ENCODE measurements at regions not wholly inside any gene's neighbourhood (a gene's known extent, or its start where the extent isn't known, plus 50 kb on each side); places are given as distances from the start of the nearest gene placed in this dataset.

- TF ChIP-seq USF2 (IDR thresholded peaks at IDR 0.05; ENCODE audit: low read depth, low read length) (no peak), MAFK (IDR thresholded peaks at IDR 0.05; ENCODE audit: low read depth, low read length) (no peak), CTCF (conservative IDR thresholded peaks at IDR 0.05; ENCODE audit: low read depth, low read length) (no peak), POLR2A (IDR thresholded peaks at IDR 0.05; ENCODE audit: low read depth, low read length) (no peak), RAD21 (IDR thresholded peaks at IDR 0.05; ENCODE audit: low read length) (no peak), MAZ (IDR thresholded peaks at IDR 0.05; ENCODE audit: borderline replicate concordance, low read depth, low read length) (no peak), MXI1 (IDR thresholded peaks at IDR 0.05; ENCODE audit: borderline replicate concordance, low read depth, low read length) (no peak), ELK1 (IDR thresholded peaks at IDR 0.05; ENCODE audit: borderline replicate concordance, low read depth, low read length) (no peak), CEBPB (IDR thresholded peaks at IDR 0.05; ENCODE audit: low read depth, low read length) (no peak), RFX5 (IDR thresholded peaks at IDR 0.05; ENCODE audit: low read depth, low read length) (no peak), CHD1 (IDR thresholded peaks at IDR 0.05; ENCODE audit: low read depth, low read length) (no peak)
Measured at GRCh38 chr2:125582516-125582915, 1073.4 kb upstream of the GYPC start.

Data from IMR-90 (cell line).